Lower lobe of right lung (tissue), 2 donors: ENCODE measurements at regions not wholly inside any gene's neighbourhood (a gene's known extent, or its start where the extent isn't known, plus 50 kb on each side); places are given as distances from the start of the nearest gene placed in this dataset.

Source experiments
- ATAC-seq, 2 donors: fragments of 200-7000 bp; cut with Tn5 transposase; one replicate each; pipeline ENCODE4 v1.9.1; 2020 to 2022; ENCODE audit warnings: mild to moderate bottlenecking in 2 of 2, moderate library complexity in 2 of 2
- DNase-seq: peaks from one replicate; pipeline ENCODE4 v3.0.0-alpha.2; 2020
- H3K27ac ChIP-seq: fragments of 200-600 bp; one replicate; pipeline ENCODE4 v1.8.0; 2022
- H3K27me3 ChIP-seq: fragments of 200-600 bp; one replicate; pipeline ENCODE4 v1.8.0; 2022; ENCODE audit warnings: low read depth
- H3K36me3 ChIP-seq: fragments of 200-600 bp; one replicate; pipeline ENCODE4 v1.8.0; 2022; ENCODE audit warnings: mild to moderate bottlenecking
- H3K4me1 ChIP-seq: fragments of 200-600 bp; one replicate; pipeline ENCODE4 v1.8.0; 2022
- H3K4me3 ChIP-seq: fragments of 200-600 bp; one replicate; pipeline ENCODE4 v1.8.0; 2022; ENCODE audit warnings: mild to moderate bottlenecking
- H3K9me3 ChIP-seq: fragments of 200-600 bp; one replicate; pipeline ENCODE4 v1.8.0; 2022
- CTCF ChIP-seq: fragments of 200-600 bp; IDR thresholded peaks from one replicate; pipeline ENCODE4 v1.8.0; 2022; ENCODE audit warnings: antibody characterized with exemption, mild to moderate bottlenecking
- intact Hi-C: fragments of 100-400 bp; cut with DNase I; formaldehyde crosslinking; loops from one replicate; pipeline ENCODE4 v1.11.0; 2022
- donor health status: DM: no; HTN: yes; CAD: no; lungs with severe emphysema.

- Histone ChIP-seq H3K9me3 (no peaks in the 10 kb centered on the region), H3K27me3 (no peaks in the 10 kb centered on the region), H3K4me1 (no peaks in the 10 kb centered on the region), H3K4me3 (no peak overlapping the region), H3K36me3 (no peaks in the 10 kb centered on the region), H3K27ac (no peak overlapping the region)
- no peak for TF ChIP-seq CTCF
- ATAC-seq (no peak), DNase-seq (no peak)
- intact Hi-C loops, result no loop called here
These were observed 275.2 kb downstream of the SATB1 start for GRCh38 chr3:18149935-18150334.

GRCh38 chr3:18149386-18149785, 275.8 kb downstream of the SATB1 start:
- no peaks in the 10 kb centered on the region for H3K36me3 ChIP-seq

GRCh38 chr3:18144571-18144970, 280.6 kb downstream of the SATB1 start:
- no peak for TF ChIP-seq CTCF
- no peak for ATAC-seq
- no peak for DNase-seq
- Histone ChIP-seq H3K36me3 (no peaks in the 10 kb centered on the region), H3K4me3 (no peak overlapping the region), H3K27me3 (no peaks in the 10 kb centered on the region), H3K4me1 (no peaks in the 10 kb centered on the region), H3K27ac (no peak overlapping the region), H3K9me3 (no peaks in the 10 kb centered on the region)
- intact Hi-C loops, result no loop called here

More at GRCh38 chr3:18149386-18149785, 275.8 kb downstream of the SATB1 start:
- Histone ChIP-seq H3K27ac (no peak overlapping the region), H3K4me3 (no peak overlapping the region), H3K9me3 (no peaks in the 10 kb centered on the region), H3K4me1 (no peaks in the 10 kb centered on the region), H3K27me3 (no peaks in the 10 kb centered on the region)
- ATAC-seq (no peak), DNase-seq (no peak)
- TF ChIP-seq CTCF, result no peak
- intact Hi-C loops, result no loop called here

- no peak for ATAC-seq
- TF ChIP-seq CTCF, result no peak
- DNase-seq, result no peak
These were observed 281.8 kb downstream of the SATB1 start for GRCh38 chr3:18143258-18143780.

GRCh38 chr3:18137958-18138357, 287.2 kb downstream of the SATB1 start:
- Histone ChIP-seq H3K9me3 (no peaks in the 10 kb centered on the region), H3K36me3 (no peaks in the 10 kb centered on the region), H3K27me3 (no peaks in the 10 kb centered on the region), H3K27ac (no peak overlapping the region), H3K4me3 (no peak overlapping the region), H3K4me1 (no peaks in the 10 kb centered on the region)
- DNase-seq, result no peak
- no peak for TF ChIP-seq CTCF
- intact Hi-C loops, result no loop called here
- no peak for ATAC-seq

More at GRCh38 chr3:18143258-18143780, 281.8 kb downstream of the SATB1 start:
- Histone ChIP-seq H3K4me1 (no peaks in the 10 kb centered on the region), H3K27me3 (no peaks in the 10 kb centered on the region), H3K9me3 (no peaks in the 10 kb centered on the region), H3K27ac (no peak overlapping the region), H3K4me3 (no peak overlapping the region), H3K36me3 (no peaks in the 10 kb centered on the region)
- intact Hi-C loops, result no loop called here
